ENCODE measurements at regions not wholly inside any gene's neighbourhood (a gene's known extent, or its start where the extent isn't known, plus 50 kb on each side); places are given as distances from the start of the nearest gene placed in this dataset.

GRCh38 chr5:57611177-57611576, 128.6 kb upstream of the ACTBL2 start:
- WGBS (ENCODE audit: insufficient coverage), result 11% methylated on average over 1 of the region's 2 CpGs
- ATAC-seq, result no peak
- TF ChIP-seq CTCF (IDR thresholded peaks at IDR 0.05), result no peak
- Histone ChIP-seq H3K36me3 (ENCODE audit: control insufficient read depth, insufficient read depth, low read length) (no peaks in the 10 kb centered on the region), H3K4me3 (ENCODE audit: low read length) (no peak overlapping the region), H3K9me3 (ENCODE audit: control insufficient read depth, insufficient read depth, low read length) (no peaks in the 10 kb centered on the region), H3K27me3 (ENCODE audit: control insufficient read depth, insufficient read depth, low read length) (no peaks in the 10 kb centered on the region), H3K27ac (ENCODE audit: low read length) (no peak overlapping the region), H3K4me1 (ENCODE audit: control insufficient read depth, insufficient read depth, low read length) (no peaks in the 10 kb centered on the region)
- intact Hi-C loops (cut with micrococcal nuclease), result no loop called here
- no peak for DNase-seq
- Mint-ChIP-seq H3K27ac (no peak overlapping the region), H3K27me3 (ENCODE audit: low read depth in 2 of 2) (peaks cover 0 to 13% of the 10 kb centered on the region in 2 donors), H3K4me3 (no peak overlapping the region), H3K9me3 (peaks cover 2 to 3% of the 10 kb centered on the region in 2 donors), H3K4me1 (no peaks in the 10 kb centered on the region), H3K36me3 (no peaks in the 10 kb centered on the region)

GRCh38 chr5:57608542-57608941, 125.9 kb upstream of the ACTBL2 start:
- H3K27me3 Mint-ChIP-seq (ENCODE audit: low read depth in 2 of 2), result no peaks in the 10 kb centered on the region
- no peak for TF ChIP-seq CTCF (IDR thresholded peaks at IDR 0.05)
- no peak overlapping the region for H3K27ac Mint-ChIP-seq
- H3K4me3 ChIP-seq (ENCODE audit: low read length), result no peak overlapping the region
- H3K4me1 ChIP-seq (ENCODE audit: control insufficient read depth, insufficient read depth, low read length), result no peaks in the 10 kb centered on the region
- DNase-seq (no peak), ATAC-seq (no peak)
- no peaks in the 10 kb centered on the region for H3K4me1 Mint-ChIP-seq
- H3K36me3 Mint-ChIP-seq, result no peaks in the 10 kb centered on the region
- H3K27me3 ChIP-seq (ENCODE audit: control insufficient read depth, insufficient read depth, low read length), result no peaks in the 10 kb centered on the region
- no peaks in the 10 kb centered on the region for H3K9me3 ChIP-seq (ENCODE audit: control insufficient read depth, insufficient read depth, low read length)
- peaks cover 2 to 3% of the 10 kb centered on the region in 2 donors for H3K9me3 Mint-ChIP-seq
- intact Hi-C loops (cut with micrococcal nuclease), result no loop called here
- no peak overlapping the region for H3K27ac ChIP-seq (ENCODE audit: low read length)
- no peak overlapping the region for H3K4me3 Mint-ChIP-seq
- H3K36me3 ChIP-seq (ENCODE audit: control insufficient read depth, insufficient read depth, low read length), result no peaks in the 10 kb centered on the region

- H3K9me3 ChIP-seq (ENCODE audit: control insufficient read depth, insufficient read depth, low read length), result no peaks in the 10 kb centered on the region
- no peaks in the 10 kb centered on the region for H3K9me3 Mint-ChIP-seq
- DNase-seq (no peak), ATAC-seq (no peak)
- WGBS (ENCODE audit: insufficient coverage), result 98% methylated on average over 2 of the region's 4 CpGs
- no peak for TF ChIP-seq CTCF (IDR thresholded peaks at IDR 0.05)
- H3K27me3 Mint-ChIP-seq (ENCODE audit: low read depth in 2 of 2), result peaks cover 0 to 6% of the 10 kb centered on the region in 2 donors
- no peak overlapping the region for H3K4me3 Mint-ChIP-seq
- H3K27ac ChIP-seq (ENCODE audit: low read length), result no peak overlapping the region
- no peaks in the 10 kb centered on the region for H3K4me1 Mint-ChIP-seq
- H3K4me3 ChIP-seq (ENCODE audit: low read length), result no peak overlapping the region
- H3K27ac Mint-ChIP-seq, result no peak overlapping the region
- no peaks in the 10 kb centered on the region for H3K27me3 ChIP-seq (ENCODE audit: control insufficient read depth, insufficient read depth, low read length)
- intact Hi-C loops (cut with micrococcal nuclease), result no loop called here
- H3K4me1 ChIP-seq (ENCODE audit: control insufficient read depth, insufficient read depth, low read length), result no peaks in the 10 kb centered on the region
- H3K36me3 ChIP-seq (ENCODE audit: control insufficient read depth, insufficient read depth, low read length), result no peaks in the 10 kb centered on the region
- H3K36me3 Mint-ChIP-seq, result no peaks in the 10 kb centered on the region
Observed at GRCh38 chr5:57601996-57602395, 119.4 kb upstream of the ACTBL2 start.

DNA sequence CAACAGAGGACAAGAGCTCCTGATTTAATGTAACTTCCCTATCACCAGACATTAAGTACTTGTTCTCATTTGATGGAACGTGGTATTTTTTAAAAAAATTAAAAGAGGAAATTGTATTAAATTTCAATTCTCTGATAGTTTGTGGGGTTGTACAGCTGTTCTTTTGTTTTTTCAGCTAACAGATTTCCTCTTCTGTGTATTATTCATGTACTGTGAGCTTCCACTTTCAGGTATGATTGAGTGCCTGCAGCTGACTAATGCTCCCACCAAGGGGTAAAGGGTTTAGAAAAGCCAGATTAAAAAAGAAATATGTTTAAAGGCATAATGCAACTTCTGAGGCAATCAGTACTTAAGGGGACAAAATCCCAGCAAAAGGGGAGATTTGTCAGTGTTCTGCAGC, 117.7 kb upstream of the ACTBL2 start:
- Mint-ChIP-seq H3K9me3 (no peaks in the 10 kb centered on the region), H3K4me1 (no peaks in the 10 kb centered on the region), H3K27me3 (ENCODE audit: low read depth in 2 of 2) (peaks cover 0 to 6% of the 10 kb centered on the region in 2 donors), H3K36me3 (no peaks in the 10 kb centered on the region), H3K27ac (no peak overlapping the region), H3K4me3 (no peak overlapping the region)
- no peak for TF ChIP-seq CTCF (IDR thresholded peaks at IDR 0.05)
- Histone ChIP-seq H3K4me1 (ENCODE audit: control insufficient read depth, insufficient read depth, low read length) (no peaks in the 10 kb centered on the region), H3K9me3 (ENCODE audit: control insufficient read depth, insufficient read depth, low read length) (no peaks in the 10 kb centered on the region), H3K27me3 (ENCODE audit: control insufficient read depth, insufficient read depth, low read length) (no peaks in the 10 kb centered on the region), H3K27ac (ENCODE audit: low read length) (no peak overlapping the region), H3K36me3 (ENCODE audit: control insufficient read depth, insufficient read depth, low read length) (no peaks in the 10 kb centered on the region), H3K4me3 (ENCODE audit: low read length) (no peak overlapping the region)
- DNase-seq (no peak), ATAC-seq (no peak)
- intact Hi-C loops (cut with micrococcal nuclease), result no loop called here
- no CpG with 5 or more reads among the region's 1 CpG for WGBS (ENCODE audit: insufficient coverage)
